ENCODE measurements at regions not wholly inside any gene's neighbourhood (a gene's known extent, or its start where the extent isn't known, plus 50 kb on each side); places are given as distances from the start of the nearest gene placed in this dataset.

DNA sequence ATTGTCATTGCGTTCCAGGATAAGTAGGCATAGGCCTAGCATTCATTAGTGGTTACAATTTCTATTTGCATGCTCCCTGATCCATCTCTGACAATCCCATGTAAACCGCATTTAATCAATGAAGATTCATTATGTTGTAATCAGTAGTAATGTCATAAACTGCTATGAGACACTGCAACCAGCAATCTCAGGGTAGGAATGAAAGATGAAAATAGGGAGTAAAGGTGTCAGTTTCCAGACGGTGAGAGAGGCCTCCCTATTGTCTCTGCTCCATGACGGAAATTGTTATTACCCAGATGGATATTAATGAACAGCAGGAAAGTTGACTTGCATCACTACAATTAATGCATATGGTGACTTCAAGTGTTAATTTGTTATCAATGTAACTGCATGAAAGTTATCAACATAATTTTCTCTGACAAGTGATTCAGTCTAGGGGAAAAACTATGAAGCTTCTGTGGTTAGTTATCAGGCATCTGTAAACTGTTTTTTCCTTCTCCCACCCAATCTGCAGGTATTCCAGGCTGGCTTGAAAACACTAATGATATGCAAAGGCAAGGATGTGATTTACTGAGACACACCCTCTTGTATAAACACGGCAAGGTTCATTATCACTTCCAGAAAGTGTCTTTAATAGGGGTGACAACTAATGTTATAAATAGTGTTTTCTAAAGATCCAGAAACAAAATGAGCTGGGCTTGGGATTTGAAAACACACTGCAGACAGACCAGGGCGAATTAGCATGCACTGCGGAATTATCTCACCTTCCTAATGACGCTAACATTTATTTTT lies 73.5 kb downstream of the ZNF622 start:
- no peak for TF ChIP-seq EZH2 (IDR thresholded peaks at IDR 0.05; ENCODE audit: borderline replicate concordance, low read length)
- TF ChIP-seq, protein P1, sequence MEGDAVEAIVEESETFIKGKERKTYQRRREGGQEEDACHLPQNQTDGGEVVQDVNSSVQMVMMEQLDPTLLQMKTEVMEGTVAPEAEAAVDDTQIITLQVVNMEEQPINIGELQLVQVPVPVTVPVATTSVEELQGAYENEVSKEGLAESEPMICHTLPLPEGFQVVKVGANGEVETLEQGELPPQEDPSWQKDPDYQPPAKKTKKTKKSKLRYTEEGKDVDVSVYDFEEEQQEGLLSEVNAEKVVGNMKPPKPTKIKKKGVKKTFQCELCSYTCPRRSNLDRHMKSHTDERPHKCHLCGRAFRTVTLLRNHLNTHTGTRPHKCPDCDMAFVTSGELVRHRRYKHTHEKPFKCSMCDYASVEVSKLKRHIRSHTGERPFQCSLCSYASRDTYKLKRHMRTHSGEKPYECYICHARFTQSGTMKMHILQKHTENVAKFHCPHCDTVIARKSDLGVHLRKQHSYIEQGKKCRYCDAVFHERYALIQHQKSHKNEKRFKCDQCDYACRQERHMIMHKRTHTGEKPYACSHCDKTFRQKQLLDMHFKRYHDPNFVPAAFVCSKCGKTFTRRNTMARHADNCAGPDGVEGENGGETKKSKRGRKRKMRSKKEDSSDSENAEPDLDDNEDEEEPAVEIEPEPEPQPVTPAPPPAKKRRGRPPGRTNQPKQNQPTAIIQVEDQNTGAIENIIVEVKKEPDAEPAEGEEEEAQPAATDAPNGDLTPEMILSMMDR (conservative IDR thresholded peaks at IDR 0.05 in 1 of 2, IDR thresholded peaks at IDR 0.05 in 1 of 2; ENCODE audit: extremely low read depth in 1 of 2, insufficient read depth in 1 of 2, low read depth in 1 of 2, low read length in 2 of 2): no peak

Measured in mammary epithelial cell (primary cell).